Esophagus squamous epithelium (tissue), 4 donors: ENCODE measurements at regions not wholly inside any gene's neighbourhood (a gene's known extent, or its start where the extent isn't known, plus 50 kb on each side); places are given as distances from the start of the nearest gene placed in this dataset.
"Not testable (repeated sequence)": the region's sequence is repeated elsewhere in the genome, so short reads cannot be mapped to it uniquely, and the experiment has no call there.

ENCODE experiments used
- CTCF ChIP-seq, 6 experiments: fragments of 450-650 bp in 4 of 6; fragments of 200-600 bp in 2 of 6; sonication (generic) in 2 of 6; IDR thresholded peaks; one replicate each; pipeline ENCODE4 v1.5.1; 2016 to 2019; ENCODE audit warnings: antibody characterized with exemption in 6 of 6, mild to moderate bottlenecking in 4 of 6, moderate library complexity in 4 of 6
- POLR2A ChIP-seq, 4 donors: fragments of 450-650 bp; IDR thresholded peaks; one replicate each; pipeline ENCODE4 v1.6.1; 2017; ENCODE audit warnings: antibody characterized with exemption in 4 of 4, mild to moderate bottlenecking in 4 of 4, moderate library complexity in 3 of 4

- not testable (repeated sequence) for TF ChIP-seq CTCF, POLR2A (IDR thresholded peaks at IDR 0.05)
Measured at GRCh38 chr2:87602118-87602517, 145.8 kb upstream of the PLGLB2 start.
